Progenitor cell of endocrine pancreas (in vitro differentiated cells): ENCODE measurements at regions not wholly inside any gene's neighbourhood (a gene's known extent, or its start where the extent isn't known, plus 50 kb on each side); places are given as distances from the start of the nearest gene placed in this dataset.

Experiments used
- DNase-seq: peaks from one replicate; pipeline ENCODE4 v3.0.0; 2021; ENCODE audit warnings: low spot score; ENCODE audit not compliant: unreplicated experiment
- H3K27ac Mint-ChIP-seq: 2 replicates; pipeline ENCODE4 v1.8.0; 2021; ENCODE audit warnings: mild to moderate bottlenecking, moderate library complexity, mixed read lengths
- H3K27me3 Mint-ChIP-seq: 2 replicates; pipeline ENCODE4 v1.8.0; 2021; ENCODE audit warnings: mixed read lengths
- H3K36me3 Mint-ChIP-seq: 2 replicates; pipeline ENCODE4 v1.8.0; 2022; ENCODE audit warnings: mixed read lengths; ENCODE audit not compliant: insufficient read depth
- H3K4me1 Mint-ChIP-seq: 2 replicates; pipeline ENCODE4 v1.8.0; 2021; ENCODE audit warnings: low read depth, mixed read lengths
- H3K4me3 Mint-ChIP-seq: 2 replicates; pipeline ENCODE4 v1.8.0; 2021; ENCODE audit warnings: low read depth, mild to moderate bottlenecking, moderate library complexity, mixed read lengths
- H3K9me3 Mint-ChIP-seq: 2 replicates; pipeline ENCODE4 v1.8.0; 2021; ENCODE audit warnings: low read depth, mixed read lengths
- TF ChIP-seq, protein P1 (sequence below): fragments of 200-600 bp; sonication (generic); IDR thresholded peaks from one replicate; pipeline ENCODE4 v1.5.0; 2021; ENCODE audit warnings: antibody characterized with exemption, mild to moderate bottlenecking; ENCODE audit not compliant: unreplicated experiment

DNA sequence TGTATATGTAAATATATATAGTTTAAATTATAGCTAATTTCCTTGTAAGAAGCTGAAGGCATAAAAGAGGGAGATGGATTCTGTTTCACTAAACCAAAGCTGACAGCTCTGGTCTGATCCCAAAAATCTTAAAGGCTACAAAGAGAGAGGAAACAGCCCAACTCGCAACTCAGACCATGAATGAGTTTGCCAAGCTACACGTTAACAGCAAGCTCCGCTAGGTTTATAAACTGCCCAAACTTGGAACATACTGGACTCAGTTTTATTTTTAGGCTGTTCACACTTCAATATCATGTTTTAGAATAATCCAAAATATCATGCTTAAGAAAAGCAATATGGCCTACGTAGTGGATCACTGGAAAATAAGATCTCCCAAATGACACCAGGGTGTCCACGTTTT lies 318.3 kb upstream of the RPS23 start:
- DNase-seq, result no peak
- Mint-ChIP-seq H3K36me3 (peaks cover under 1% of the 10 kb centered on the region), H3K9me3 (peaks cover 4% of the 10 kb centered on the region), H3K27me3 (no peaks in the 10 kb centered on the region), H3K27ac (no peak overlapping the region), H3K4me3 (no peak overlapping the region), H3K4me1 (peaks cover 39% of the 10 kb centered on the region)
- TF ChIP-seq, protein P1, sequence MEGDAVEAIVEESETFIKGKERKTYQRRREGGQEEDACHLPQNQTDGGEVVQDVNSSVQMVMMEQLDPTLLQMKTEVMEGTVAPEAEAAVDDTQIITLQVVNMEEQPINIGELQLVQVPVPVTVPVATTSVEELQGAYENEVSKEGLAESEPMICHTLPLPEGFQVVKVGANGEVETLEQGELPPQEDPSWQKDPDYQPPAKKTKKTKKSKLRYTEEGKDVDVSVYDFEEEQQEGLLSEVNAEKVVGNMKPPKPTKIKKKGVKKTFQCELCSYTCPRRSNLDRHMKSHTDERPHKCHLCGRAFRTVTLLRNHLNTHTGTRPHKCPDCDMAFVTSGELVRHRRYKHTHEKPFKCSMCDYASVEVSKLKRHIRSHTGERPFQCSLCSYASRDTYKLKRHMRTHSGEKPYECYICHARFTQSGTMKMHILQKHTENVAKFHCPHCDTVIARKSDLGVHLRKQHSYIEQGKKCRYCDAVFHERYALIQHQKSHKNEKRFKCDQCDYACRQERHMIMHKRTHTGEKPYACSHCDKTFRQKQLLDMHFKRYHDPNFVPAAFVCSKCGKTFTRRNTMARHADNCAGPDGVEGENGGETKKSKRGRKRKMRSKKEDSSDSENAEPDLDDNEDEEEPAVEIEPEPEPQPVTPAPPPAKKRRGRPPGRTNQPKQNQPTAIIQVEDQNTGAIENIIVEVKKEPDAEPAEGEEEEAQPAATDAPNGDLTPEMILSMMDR, result no peak

DNA sequence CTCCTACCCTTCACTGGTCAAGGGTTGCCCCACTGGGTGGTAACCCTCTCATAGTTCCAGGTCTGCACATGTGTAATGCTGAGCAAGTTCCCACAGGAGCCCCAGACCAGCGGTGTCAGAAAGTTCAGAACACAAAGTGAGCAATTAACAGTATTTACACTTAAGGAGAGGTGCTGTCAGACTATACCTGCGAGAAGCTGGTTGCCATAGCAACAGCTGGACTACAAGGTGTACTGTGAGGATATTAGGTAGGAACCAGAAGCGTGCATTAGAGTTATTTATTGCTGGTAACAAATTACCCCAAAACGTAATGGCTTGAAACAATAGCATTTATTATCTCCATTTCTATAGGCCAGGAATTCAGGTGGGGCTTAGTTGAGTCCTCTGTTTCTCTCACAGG lies 317.0 kb upstream of the RPS23 start:
- TF ChIP-seq, protein P1, result no peak
- DNase-seq, result no peak
- H3K36me3 Mint-ChIP-seq, result peaks cover 5% of the 10 kb centered on the region
- H3K4me1 Mint-ChIP-seq, result peaks cover 30% of the 10 kb centered on the region
- no peak overlapping the region for H3K4me3 Mint-ChIP-seq
- H3K27ac Mint-ChIP-seq, result peak overlapping the region; percentile 80
- H3K9me3 Mint-ChIP-seq, result peaks cover 15% of the 10 kb centered on the region
- no peaks in the 10 kb centered on the region for H3K27me3 Mint-ChIP-seq

DNA sequence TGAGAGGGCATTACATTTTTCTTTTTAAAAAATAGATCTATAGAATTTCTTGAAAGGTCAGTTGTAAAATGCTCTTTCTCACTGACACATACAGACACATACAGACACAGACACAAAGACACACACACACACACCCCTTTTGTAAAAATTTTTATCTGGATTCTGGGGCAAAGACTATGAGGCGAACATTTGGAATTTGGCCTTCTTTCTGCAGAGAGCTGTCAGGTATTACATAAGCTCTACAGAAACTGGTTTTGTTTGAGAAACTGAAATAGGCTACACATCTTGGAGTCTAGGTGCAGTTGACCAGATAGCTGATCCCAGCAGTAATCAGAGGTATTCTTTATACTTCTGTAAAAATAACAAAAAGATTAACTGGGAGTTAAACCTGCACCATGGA lies 315.9 kb upstream of the RPS23 start:
- Mint-ChIP-seq H3K27ac (no peak overlapping the region), H3K4me3 (no peak overlapping the region), H3K4me1 (peaks cover 30% of the 10 kb centered on the region), H3K9me3 (peaks cover 21% of the 10 kb centered on the region), H3K27me3 (no peaks in the 10 kb centered on the region), H3K36me3 (peaks cover 8% of the 10 kb centered on the region)
- DNase-seq, result no peak
- TF ChIP-seq, protein P1, result no peak

DNA sequence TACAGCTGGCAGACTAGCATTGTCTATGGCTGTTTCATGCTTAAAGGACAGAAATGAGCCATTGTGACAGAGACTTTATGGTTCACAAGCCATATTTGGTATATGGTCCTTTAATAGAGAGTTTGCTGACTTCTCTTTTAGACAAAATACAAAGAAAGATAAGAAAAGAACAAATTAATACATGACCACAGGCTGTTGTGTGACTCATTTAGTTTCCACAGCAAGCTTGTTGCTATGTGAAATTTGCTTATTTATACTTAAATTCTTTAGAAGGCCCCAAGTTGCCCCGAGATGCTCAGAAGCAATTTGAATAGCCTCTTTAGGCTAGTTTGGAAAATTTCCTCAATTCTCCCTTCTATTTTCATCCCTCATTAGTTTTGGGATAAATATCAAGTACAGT lies 315.3 kb upstream of the RPS23 start:
- DNase-seq, result no peak
- peaks cover 24% of the 10 kb centered on the region for H3K9me3 Mint-ChIP-seq
- H3K4me1 Mint-ChIP-seq, result peaks cover 29% of the 10 kb centered on the region
- TF ChIP-seq, protein P1, result no peak
- H3K4me3 Mint-ChIP-seq, result no peak overlapping the region
- H3K27me3 Mint-ChIP-seq, result no peaks in the 10 kb centered on the region
- peaks cover 9% of the 10 kb centered on the region for H3K36me3 Mint-ChIP-seq
- no peak overlapping the region for H3K27ac Mint-ChIP-seq

DNA sequence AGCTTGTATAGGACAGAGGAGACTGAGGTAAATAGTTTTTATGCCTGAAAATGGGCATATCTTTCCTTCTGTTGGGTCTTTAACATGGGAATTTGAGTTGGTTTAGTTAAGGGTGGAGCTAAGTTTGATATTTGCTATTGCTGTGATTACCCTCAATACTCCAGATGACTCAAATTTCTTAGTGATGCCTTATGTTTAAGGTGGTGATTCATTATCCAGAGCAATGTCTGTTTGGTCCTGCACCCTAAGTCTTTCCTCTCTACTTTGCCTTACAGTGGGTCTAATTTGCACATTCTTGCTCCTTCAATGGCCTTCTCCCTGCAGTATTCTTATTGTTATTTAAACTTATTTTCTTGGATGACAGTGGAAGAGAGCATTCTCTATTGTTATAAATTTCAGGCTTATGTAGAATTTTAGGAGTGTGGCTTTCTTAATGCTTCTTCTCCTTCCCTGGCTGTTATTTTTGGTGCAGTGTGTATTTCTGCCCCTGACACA lies 312.9 kb upstream of the RPS23 start:
- TF ChIP-seq, protein P1, result no peak
- H3K36me3 Mint-ChIP-seq, result peaks cover 10% of the 10 kb centered on the region
- no peak for DNase-seq
- H3K27ac Mint-ChIP-seq, result no peak overlapping the region
- peaks cover 25% of the 10 kb centered on the region for H3K9me3 Mint-ChIP-seq
- peaks cover 40% of the 10 kb centered on the region for H3K4me1 Mint-ChIP-seq
- H3K4me3 Mint-ChIP-seq, result no peak overlapping the region
- H3K27me3 Mint-ChIP-seq, result no peaks in the 10 kb centered on the region
